Endothelial cell (in vitro differentiated cells): ENCODE measurements at regions not wholly inside any gene's neighbourhood (a gene's known extent, or its start where the extent isn't known, plus 50 kb on each side); places are given as distances from the start of the nearest gene placed in this dataset.

Experiments used
- DNase-seq: peaks from one replicate; pipeline ENCODE4 v3.0.0; 2021; ENCODE audit warnings: low spot score
- H3K27ac Mint-ChIP-seq: one replicate; pipeline ENCODE4 v1.8.0; 2021; ENCODE audit warnings: mixed read lengths, inconsistent platforms; ENCODE audit not compliant: unreplicated experiment
- H3K27me3 Mint-ChIP-seq: one replicate; pipeline ENCODE4 v1.8.0; 2021; ENCODE audit warnings: mild to moderate bottlenecking, moderate library complexity, mixed read lengths, inconsistent platforms; ENCODE audit not compliant: unreplicated experiment
- H3K36me3 Mint-ChIP-seq: one replicate; pipeline ENCODE4 v1.8.0; 2021; ENCODE audit warnings: mild to moderate bottlenecking, low read depth, mixed read lengths, inconsistent platforms; ENCODE audit not compliant: unreplicated experiment
- H3K4me1 Mint-ChIP-seq: one replicate; pipeline ENCODE4 v1.8.0; 2021; ENCODE audit warnings: mild to moderate bottlenecking, mixed read lengths, inconsistent platforms; ENCODE audit not compliant: unreplicated experiment
- H3K4me3 Mint-ChIP-seq: one replicate; pipeline ENCODE4 v1.8.0; 2021; ENCODE audit warnings: mild to moderate bottlenecking, mixed read lengths, inconsistent platforms; ENCODE audit not compliant: unreplicated experiment
- H3K9me3 Mint-ChIP-seq: one replicate; pipeline ENCODE4 v1.8.0; 2021; ENCODE audit warnings: mixed read lengths, inconsistent platforms; ENCODE audit not compliant: unreplicated experiment
- TF ChIP-seq, protein P1 (sequence below): fragments of 200-600 bp; sonication (generic); IDR thresholded peaks from one replicate; pipeline ENCODE4 v1.5.0; 2021; ENCODE audit warnings: antibody characterized with exemption; ENCODE audit not compliant: unreplicated experiment

DNA sequence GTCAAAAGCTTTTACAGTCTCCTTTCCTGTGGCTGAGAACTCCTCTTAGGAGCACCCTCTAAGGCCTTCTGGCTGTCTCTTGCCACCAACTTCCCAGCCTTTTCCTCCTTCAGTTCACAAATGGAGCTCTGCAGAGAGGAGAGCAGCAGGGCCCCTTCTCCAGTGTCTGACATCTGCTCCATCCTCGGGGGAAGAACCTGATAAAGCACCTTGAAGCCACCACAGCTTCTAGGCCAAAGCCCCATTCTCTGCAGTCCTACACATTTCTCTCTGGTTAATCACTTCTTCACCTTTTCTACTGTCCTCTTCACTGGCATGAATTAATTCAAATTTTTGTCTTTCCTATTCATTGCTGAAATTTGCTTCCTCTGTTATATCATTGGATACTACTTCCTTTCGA is 378.1 kb upstream of the POU3F1 start:
- DNase-seq: no peak
- Mint-ChIP-seq H3K36me3 (peaks cover 3% of the 10 kb centered on the region), H3K9me3 (no peaks in the 10 kb centered on the region), H3K27me3 (peaks cover 2% of the 10 kb centered on the region), H3K4me1 (peaks cover 8% of the 10 kb centered on the region), H3K27ac (no peak overlapping the region), H3K4me3 (no peak overlapping the region)
- TF ChIP-seq, protein P1, sequence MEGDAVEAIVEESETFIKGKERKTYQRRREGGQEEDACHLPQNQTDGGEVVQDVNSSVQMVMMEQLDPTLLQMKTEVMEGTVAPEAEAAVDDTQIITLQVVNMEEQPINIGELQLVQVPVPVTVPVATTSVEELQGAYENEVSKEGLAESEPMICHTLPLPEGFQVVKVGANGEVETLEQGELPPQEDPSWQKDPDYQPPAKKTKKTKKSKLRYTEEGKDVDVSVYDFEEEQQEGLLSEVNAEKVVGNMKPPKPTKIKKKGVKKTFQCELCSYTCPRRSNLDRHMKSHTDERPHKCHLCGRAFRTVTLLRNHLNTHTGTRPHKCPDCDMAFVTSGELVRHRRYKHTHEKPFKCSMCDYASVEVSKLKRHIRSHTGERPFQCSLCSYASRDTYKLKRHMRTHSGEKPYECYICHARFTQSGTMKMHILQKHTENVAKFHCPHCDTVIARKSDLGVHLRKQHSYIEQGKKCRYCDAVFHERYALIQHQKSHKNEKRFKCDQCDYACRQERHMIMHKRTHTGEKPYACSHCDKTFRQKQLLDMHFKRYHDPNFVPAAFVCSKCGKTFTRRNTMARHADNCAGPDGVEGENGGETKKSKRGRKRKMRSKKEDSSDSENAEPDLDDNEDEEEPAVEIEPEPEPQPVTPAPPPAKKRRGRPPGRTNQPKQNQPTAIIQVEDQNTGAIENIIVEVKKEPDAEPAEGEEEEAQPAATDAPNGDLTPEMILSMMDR: no peak

DNA sequence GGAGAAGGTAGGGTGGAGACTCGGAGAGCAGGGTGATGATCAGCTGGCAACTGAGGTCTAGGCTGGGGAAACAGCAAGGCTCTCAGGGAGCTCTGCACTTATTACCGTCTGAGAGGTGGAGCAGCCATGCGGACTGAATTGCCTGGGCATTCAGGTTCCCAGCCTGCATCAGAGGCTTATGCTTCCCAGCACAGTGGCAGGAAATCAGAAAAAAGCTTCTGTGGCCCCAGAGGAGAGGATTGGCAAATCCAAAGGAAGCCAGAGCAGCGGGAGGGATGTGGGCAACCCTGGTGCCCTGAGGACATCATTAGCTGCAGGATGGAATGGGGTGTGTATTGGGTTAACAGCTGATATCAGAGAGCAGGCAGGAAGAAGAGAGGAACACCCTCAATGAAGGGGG is 374.1 kb upstream of the POU3F1 start:
- H3K9me3 Mint-ChIP-seq: no peaks in the 10 kb centered on the region
- H3K27me3 Mint-ChIP-seq: peaks cover 3% of the 10 kb centered on the region
- H3K4me3 Mint-ChIP-seq: no peak overlapping the region
- DNase-seq: no peak
- H3K27ac Mint-ChIP-seq: no peak overlapping the region
- H3K4me1 Mint-ChIP-seq: peaks cover 3% of the 10 kb centered on the region
- H3K36me3 Mint-ChIP-seq: peaks cover 13% of the 10 kb centered on the region
- TF ChIP-seq, protein P1: no peak

DNA sequence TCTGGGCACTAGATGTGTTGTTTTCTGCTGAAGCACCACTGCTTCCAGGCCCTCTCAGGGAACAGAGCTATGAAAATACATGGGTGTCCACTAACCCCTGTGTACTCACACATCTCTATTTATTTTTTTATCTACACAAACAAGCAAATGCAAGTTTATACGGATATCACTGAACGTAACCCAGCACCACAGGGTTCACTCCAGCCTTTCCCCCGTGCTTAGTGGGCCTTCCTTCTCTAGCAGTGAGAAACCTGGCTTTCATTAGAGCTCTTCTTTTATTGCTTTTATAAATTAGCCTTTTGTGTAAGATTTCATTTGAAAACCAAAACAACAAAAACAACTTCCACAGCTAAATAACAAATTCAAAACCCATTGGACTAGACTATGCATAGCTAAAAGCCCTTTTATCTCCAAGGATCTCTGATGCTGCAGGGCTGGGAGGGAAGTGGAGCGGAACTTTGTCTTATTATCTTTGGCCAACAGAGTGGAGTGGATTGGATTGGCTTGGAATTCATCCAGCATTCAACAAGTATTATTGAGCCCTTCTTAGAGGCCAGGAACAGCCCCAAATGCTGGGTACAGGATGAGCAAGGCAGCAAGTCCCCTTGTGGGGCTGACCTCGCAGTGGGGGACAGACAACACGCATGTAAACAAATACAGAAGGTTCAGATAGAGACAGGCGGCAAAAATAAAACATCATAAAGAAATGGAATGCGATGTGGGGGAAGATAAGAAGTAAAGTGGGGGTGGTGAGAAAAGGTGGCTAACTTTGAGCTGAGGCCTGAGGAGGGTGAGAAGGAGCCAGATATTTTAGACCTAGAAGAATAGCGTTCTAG is 371.8 kb upstream of the POU3F1 start:
- Mint-ChIP-seq H3K9me3 (no peaks in the 10 kb centered on the region), H3K36me3 (peaks cover 13% of the 10 kb centered on the region)
- DNase-seq: no peak

DNA sequence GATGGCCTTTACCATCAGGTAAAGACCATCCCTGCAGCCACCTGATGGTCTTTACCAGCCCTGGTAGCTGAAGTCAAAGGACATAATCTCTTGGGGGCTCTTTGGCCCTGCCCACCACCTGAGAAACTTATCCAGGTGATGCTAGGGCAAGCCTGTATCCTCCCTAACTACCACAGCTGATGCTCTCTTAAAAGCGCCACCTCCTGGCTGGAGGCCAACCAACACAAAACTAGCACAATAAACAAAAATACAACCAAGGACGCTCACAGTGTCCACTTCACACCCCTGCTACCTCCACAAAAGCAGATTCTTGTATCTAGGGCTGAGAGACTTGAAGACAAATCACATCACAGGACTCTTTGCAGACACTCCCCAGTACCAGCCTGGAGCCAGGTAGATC is 357.1 kb upstream of the POU3F1 start:
- no peaks in the 10 kb centered on the region for H3K27me3 Mint-ChIP-seq
- H3K4me1 Mint-ChIP-seq: no peaks in the 10 kb centered on the region
- H3K27ac Mint-ChIP-seq: no peak overlapping the region
- H3K4me3 Mint-ChIP-seq: no peak overlapping the region
- no peak for DNase-seq
- no peaks in the 10 kb centered on the region for H3K9me3 Mint-ChIP-seq
- TF ChIP-seq, protein P1: no peak
- peaks cover 7% of the 10 kb centered on the region for H3K36me3 Mint-ChIP-seq

More for the DNA sequence above, 371.8 kb upstream of the POU3F1 start:
- TF ChIP-seq, protein P1: no peak
- Mint-ChIP-seq H3K4me3 (no peak overlapping the region), H3K27ac (no peak overlapping the region), H3K4me1 (no peaks in the 10 kb centered on the region), H3K27me3 (peaks cover 1% of the 10 kb centered on the region)

DNA sequence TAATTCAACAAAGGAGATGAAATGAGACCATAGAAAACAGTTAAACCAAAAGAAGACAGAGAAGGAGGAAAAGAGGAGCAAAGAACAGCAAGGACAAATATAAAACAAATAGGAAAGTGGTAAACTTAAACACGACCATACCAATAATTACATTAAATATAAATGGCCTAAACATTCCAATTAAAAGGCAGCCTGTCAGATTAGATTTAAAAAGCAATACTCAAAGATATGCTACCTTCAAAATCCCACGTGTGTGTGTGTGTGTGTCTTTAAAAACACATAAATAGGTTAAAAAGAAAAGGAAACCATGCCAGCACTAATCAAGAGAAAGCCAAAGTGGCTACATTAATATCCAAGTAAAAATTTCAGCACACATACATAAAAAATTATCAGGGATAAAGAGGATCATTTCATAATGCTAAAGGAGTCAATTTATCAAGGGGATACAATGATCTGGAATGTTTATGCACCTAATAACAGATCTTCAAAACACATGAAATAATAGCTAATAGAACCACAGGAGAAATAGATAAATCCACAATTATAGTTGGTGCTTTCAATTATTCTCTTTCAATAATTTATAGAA is 355.7 kb upstream of the POU3F1 start:
- Mint-ChIP-seq H3K4me1 (no peaks in the 10 kb centered on the region), H3K36me3 (peaks cover 7% of the 10 kb centered on the region), H3K4me3 (no peak overlapping the region), H3K9me3 (no peaks in the 10 kb centered on the region), H3K27me3 (no peaks in the 10 kb centered on the region), H3K27ac (no peak overlapping the region)
- TF ChIP-seq, protein P1: no peak
- no peak for DNase-seq
